BLaER1 treated with 17β-estradiol and CSF1 and Interleukin-3, amounts not matched to agents 10 nM and 100 nM (cell line): ENCODE measurements at regions not wholly inside any gene's neighbourhood (a gene's known extent, or its start where the extent isn't known, plus 50 kb on each side); places are given as distances from the start of the nearest gene placed in this dataset.

ENCODE experiments used
- H3K27ac ChIP-seq, 11 experiments: shearing (Covaris generic); formaldehyde crosslinking; 2 replicates each; pipeline ENCODE4 v1.8.1; 2022
- H3K27me3 ChIP-seq, 11 experiments: shearing (Covaris generic); formaldehyde crosslinking; 2 replicates each; pipeline ENCODE4 v1.8.1; 2022
- H3K36me3 ChIP-seq, 11 experiments: shearing (Covaris generic); formaldehyde crosslinking; 2 replicates each; pipeline ENCODE4 v1.8.1; 2022
- H3K4me1 ChIP-seq, 10 experiments: shearing (Covaris generic); formaldehyde crosslinking; 2 replicates each; pipeline ENCODE4 v1.8.1; 2022
- H3K4me2 ChIP-seq, 11 experiments: shearing (Covaris generic); formaldehyde crosslinking; 2 replicates each; pipeline ENCODE4 v1.8.1; 2022
- H3K4me3 ChIP-seq, 10 experiments: shearing (Covaris generic); formaldehyde crosslinking; 2 replicates each; pipeline ENCODE4 v1.8.1; 2022
- H3K9ac ChIP-seq, 11 experiments: shearing (Covaris generic); formaldehyde crosslinking; 2 replicates each; pipeline ENCODE4 v1.8.1; 2022
- H3K9me3 ChIP-seq, 11 experiments: shearing (Covaris generic); formaldehyde crosslinking; replicated peaks in 1 of 11; 2 replicates each; pipeline ENCODE4 v1.8.1; 2022
- H4K20me1 ChIP-seq, 11 experiments: shearing (Covaris generic); formaldehyde crosslinking; 2 replicates each; pipeline ENCODE4 v1.8.1; 2022
- Cebpa-rat ChIP-seq, 11 experiments: shearing (Covaris generic); IDR thresholded peaks; 2 replicates each; pipeline ENCODE4 v1.8.1; 2022

GRCh38 chr12:61993734-61994345 lies 266.4 kb upstream of the USP15 start:
- Histone ChIP-seq H3K9me3 (no peaks in the 10 kb centered on the region), H3K27me3 (no peaks in the 10 kb centered on the region), H3K4me3 (no peak overlapping the region), H3K9ac (no peak overlapping the region), H3K4me1 (peaks cover 0 to 25% (median 4%) of the 10 kb centered on the region in 10 experiments; a peak in 7 of 20 replicates), H3K36me3 (no peaks in the 10 kb centered on the region), H3K4me2 (no peak overlapping the region), H3K27ac (no peak overlapping the region), H4K20me1 (no peaks in the 10 kb centered on the region)
- TF ChIP-seq Cebpa-rat (IDR thresholded peaks at IDR 0.05): no peak

- Histone ChIP-seq H3K9me3 (no peaks in the 10 kb centered on the region), H3K4me3 (no peak overlapping the region), H3K4me2 (no peak overlapping the region), H3K27ac (no peak overlapping the region), H3K4me1 (peaks cover 0 to 16% (median 2%) of the 10 kb centered on the region in 10 experiments; a peak in 7 of 20 replicates), H3K36me3 (no peaks in the 10 kb centered on the region), H3K9ac (no peak overlapping the region), H3K27me3 (no peaks in the 10 kb centered on the region), H4K20me1 (no peaks in the 10 kb centered on the region)
- no peak for TF ChIP-seq Cebpa-rat (IDR thresholded peaks at IDR 0.05)
Measured at GRCh38 chr12:61996717-61997116, 263.5 kb upstream of the USP15 start.

GRCh38 chr12:61998791-61999190 lies 261.4 kb upstream of the USP15 start:
- peaks cover 0 to 15% (median 0%) of the 10 kb centered on the region in 10 experiments; a peak in 4 of 20 replicates for H3K4me1 ChIP-seq
- no peak overlapping the region for H3K27ac ChIP-seq
- no peak overlapping the region for H3K9ac ChIP-seq
- H3K4me3 ChIP-seq: no peak overlapping the region
- no peaks in the 10 kb centered on the region for H4K20me1 ChIP-seq
- no peaks in the 10 kb centered on the region for H3K27me3 ChIP-seq
- H3K36me3 ChIP-seq: no peaks in the 10 kb centered on the region
- H3K9me3 ChIP-seq: no peaks in the 10 kb centered on the region
- no peak overlapping the region for H3K4me2 ChIP-seq
- no peak for TF ChIP-seq Cebpa-rat (IDR thresholded peaks at IDR 0.05)

- no peak overlapping the region for H3K9ac ChIP-seq
- no peaks in the 10 kb centered on the region for H3K9me3 ChIP-seq
- no peak for TF ChIP-seq Cebpa-rat (IDR thresholded peaks at IDR 0.05)
- H3K4me1 ChIP-seq: peaks cover 0 to 18% (median 0%) of the 10 kb centered on the region in 10 experiments; a peak in 5 of 20 replicates
- no peaks in the 10 kb centered on the region for H3K27me3 ChIP-seq
- no peak overlapping the region; a peak in 1 of 22 replicates for H3K4me2 ChIP-seq
- H4K20me1 ChIP-seq: no peaks in the 10 kb centered on the region
- H3K27ac ChIP-seq: no peak overlapping the region
- H3K4me3 ChIP-seq: no peak overlapping the region
- no peaks in the 10 kb centered on the region for H3K36me3 ChIP-seq
Measured at GRCh38 chr12:61999311-61999710, 260.9 kb upstream of the USP15 start.

- TF ChIP-seq Cebpa-rat (IDR thresholded peaks at IDR 0.05): no peak
Measured at GRCh38 chr12:62001424-62001823, 258.8 kb upstream of the USP15 start.

GRCh38 chr12:62003226-62003625 lies 257.0 kb upstream of the USP15 start:
- H3K36me3 ChIP-seq: no peaks in the 10 kb centered on the region
- no peaks in the 10 kb centered on the region for H4K20me1 ChIP-seq
- H3K4me1 ChIP-seq: peaks cover 0 to 22% (median 0%) of the 10 kb centered on the region in 10 experiments; a peak in 5 of 20 replicates
- no peak for TF ChIP-seq Cebpa-rat (IDR thresholded peaks at IDR 0.05)
- H3K4me2 ChIP-seq: peak overlapping the region in 3 of 11 experiments; percentile 8 to 76 (median 64); a peak in 5 of 22 replicates
- H3K4me3 ChIP-seq: no peak overlapping the region
- H3K9ac ChIP-seq: no peak overlapping the region
- no peaks in the 10 kb centered on the region for H3K9me3 ChIP-seq
- no peaks in the 10 kb centered on the region for H3K27me3 ChIP-seq
- peak overlapping the region in 3 of 11 experiments; percentile 14 to 56 (median 38); a peak in 4 of 22 replicates for H3K27ac ChIP-seq

More at GRCh38 chr12:62001424-62001823, 258.8 kb upstream of the USP15 start:
- no peak overlapping the region for H3K4me3 ChIP-seq
- no peak overlapping the region for H3K9ac ChIP-seq
- H3K27me3 ChIP-seq: no peaks in the 10 kb centered on the region
- H3K4me1 ChIP-seq: peaks cover 0 to 22% (median 0%) of the 10 kb centered on the region in 10 experiments; a peak in 5 of 20 replicates
- no peak overlapping the region for H3K4me2 ChIP-seq
- H3K9me3 ChIP-seq: no peaks in the 10 kb centered on the region
- H3K36me3 ChIP-seq: no peaks in the 10 kb centered on the region
- no peaks in the 10 kb centered on the region for H4K20me1 ChIP-seq
- no peak overlapping the region for H3K27ac ChIP-seq

GRCh38 chr12:62003701-62004100 lies 256.5 kb upstream of the USP15 start:
- TF ChIP-seq Cebpa-rat (IDR thresholded peaks at IDR 0.05): no peak
- Histone ChIP-seq H3K27me3 (no peaks in the 10 kb centered on the region), H3K4me2 (peak overlapping the region in 3 of 11 experiments; percentile 8 to 76 (median 64); a peak in 5 of 22 replicates), H3K9me3 (no peaks in the 10 kb centered on the region), H3K4me3 (no peak overlapping the region), H3K36me3 (no peaks in the 10 kb centered on the region), H3K27ac (peak overlapping the region in 3 of 11 experiments; percentile 14 to 56 (median 38); a peak in 4 of 22 replicates), H4K20me1 (no peaks in the 10 kb centered on the region), H3K4me1 (peaks cover 0 to 22% (median 0%) of the 10 kb centered on the region in 10 experiments; a peak in 5 of 20 replicates), H3K9ac (no peak overlapping the region)

- Histone ChIP-seq H3K27ac (no peak overlapping the region), H3K4me2 (no peak overlapping the region), H3K36me3 (no peaks in the 10 kb centered on the region), H4K20me1 (no peaks in the 10 kb centered on the region), H3K4me1 (peaks cover 0 to 22% (median 0%) of the 10 kb centered on the region in 10 experiments; a peak in 5 of 20 replicates), H3K4me3 (no peak overlapping the region), H3K9ac (no peak overlapping the region), H3K9me3 (peaks cover 0 to 5% (median 4%) of the 10 kb centered on the region in 11 experiments; a peak in 13 of 22 replicates), H3K27me3 (no peaks in the 10 kb centered on the region)
- no peak for TF ChIP-seq Cebpa-rat (IDR thresholded peaks at IDR 0.05)
Measured at GRCh38 chr12:62005615-62006014, 254.6 kb upstream of the USP15 start.

- Histone ChIP-seq H3K9me3 (peaks cover 3 to 11% (median 9%) of the 10 kb centered on the region in 11 experiments; a peak in 14 of 22 replicates), H3K36me3 (no peaks in the 10 kb centered on the region), H3K27ac (no peak overlapping the region), H3K9ac (no peak overlapping the region), H3K4me3 (no peak overlapping the region), H4K20me1 (no peaks in the 10 kb centered on the region), H3K4me1 (peaks cover 0 to 22% (median 0%) of the 10 kb centered on the region in 10 experiments; a peak in 5 of 20 replicates), H3K4me2 (no peak overlapping the region), H3K27me3 (no peaks in the 10 kb centered on the region)
- no peak for TF ChIP-seq Cebpa-rat (IDR thresholded peaks at IDR 0.05)
Measured at GRCh38 chr12:62006076-62006732, 254.0 kb upstream of the USP15 start.
